PC-3 (cell line): ENCODE measurements at regions not wholly inside any gene's neighbourhood (a gene's known extent, or its start where the extent isn't known, plus 50 kb on each side); places are given as distances from the start of the nearest gene placed in this dataset.

ENCODE experiments used
- EZH2phosphoT487 ChIP-seq: fragments of 300-600 bp; sonication (generic); IDR thresholded peaks from 2 replicates; pipeline ENCODE4 v1.6.1; 2018; ENCODE audit warnings: mild to moderate bottlenecking, antibody characterized with exemption, low read length, borderline replicate concordance
- TF ChIP-seq, protein P1 (sequence below): fragments of 300-600 bp; sonication (generic); conservative IDR thresholded peaks from 2 replicates; pipeline ENCODE4 v1.5.1; 2017; ENCODE audit warnings: antibody characterized with exemption, low read depth, mild to moderate bottlenecking, low read length

DNA sequence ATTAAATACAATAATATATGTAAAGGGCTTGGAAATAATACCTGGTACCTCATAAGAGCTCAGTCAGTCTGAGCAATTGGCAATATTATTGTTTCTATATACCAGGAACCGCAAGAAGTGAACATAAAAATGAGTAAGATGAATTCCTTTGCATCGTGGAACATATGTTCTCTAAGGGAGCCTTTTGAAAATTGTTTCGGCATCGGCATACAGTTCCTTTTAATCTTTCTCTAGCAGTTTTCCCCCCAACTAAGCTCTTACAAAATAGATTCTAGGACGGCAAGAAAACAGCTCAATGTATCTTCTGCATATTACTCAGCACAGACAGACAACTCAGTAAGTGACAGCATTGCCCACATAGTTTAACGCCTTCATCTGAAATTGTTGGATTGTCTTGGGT is 426.6 kb upstream of the WWC1 start:
- TF ChIP-seq, protein P1, sequence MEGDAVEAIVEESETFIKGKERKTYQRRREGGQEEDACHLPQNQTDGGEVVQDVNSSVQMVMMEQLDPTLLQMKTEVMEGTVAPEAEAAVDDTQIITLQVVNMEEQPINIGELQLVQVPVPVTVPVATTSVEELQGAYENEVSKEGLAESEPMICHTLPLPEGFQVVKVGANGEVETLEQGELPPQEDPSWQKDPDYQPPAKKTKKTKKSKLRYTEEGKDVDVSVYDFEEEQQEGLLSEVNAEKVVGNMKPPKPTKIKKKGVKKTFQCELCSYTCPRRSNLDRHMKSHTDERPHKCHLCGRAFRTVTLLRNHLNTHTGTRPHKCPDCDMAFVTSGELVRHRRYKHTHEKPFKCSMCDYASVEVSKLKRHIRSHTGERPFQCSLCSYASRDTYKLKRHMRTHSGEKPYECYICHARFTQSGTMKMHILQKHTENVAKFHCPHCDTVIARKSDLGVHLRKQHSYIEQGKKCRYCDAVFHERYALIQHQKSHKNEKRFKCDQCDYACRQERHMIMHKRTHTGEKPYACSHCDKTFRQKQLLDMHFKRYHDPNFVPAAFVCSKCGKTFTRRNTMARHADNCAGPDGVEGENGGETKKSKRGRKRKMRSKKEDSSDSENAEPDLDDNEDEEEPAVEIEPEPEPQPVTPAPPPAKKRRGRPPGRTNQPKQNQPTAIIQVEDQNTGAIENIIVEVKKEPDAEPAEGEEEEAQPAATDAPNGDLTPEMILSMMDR: no peak
- no peak for TF ChIP-seq EZH2phosphoT487
